Duodenal mucosa (tissue), 2 donors: ENCODE measurements at regions not wholly inside any gene's neighbourhood (a gene's known extent, or its start where the extent isn't known, plus 50 kb on each side); places are given as distances from the start of the nearest gene placed in this dataset.

ENCODE experiments used
- H3K27ac ChIP-seq: one replicate; pipeline ENCODE4 v1.7.0; 2013; ENCODE audit warnings: low read depth, low read length
- H3K27me3 ChIP-seq, 2 donors: one replicate each; pipeline ENCODE4 v1.7.0; 2013; ENCODE audit warnings: low read length in 2 of 2, control low read depth in 1 of 2; ENCODE audit not compliant: insufficient read depth in 2 of 2, control insufficient read depth in 1 of 2
- H3K36me3 ChIP-seq, 2 donors: one replicate each; pipeline ENCODE4 v1.7.0; 2013; ENCODE audit warnings: low read length in 2 of 2, control low read depth in 1 of 2; ENCODE audit not compliant: insufficient read depth in 2 of 2, control insufficient read depth in 1 of 2
- H3K4me1 ChIP-seq, 2 donors: one replicate each; pipeline ENCODE4 v1.7.0; 2013; ENCODE audit warnings: low read length in 2 of 2, control low read depth in 1 of 2; ENCODE audit not compliant: insufficient read depth in 2 of 2, control insufficient read depth in 1 of 2
- H3K4me3 ChIP-seq, 2 donors: one replicate each; pipeline ENCODE4 v1.7.0; 2013; ENCODE audit warnings: low read length in 2 of 2, low read depth in 1 of 2
- H3K9ac ChIP-seq, 2 donors: one replicate each; pipeline ENCODE4 v1.7.0; 2013; ENCODE audit warnings: low read length in 2 of 2, low read depth in 1 of 2
- H3K9me3 ChIP-seq, 2 donors: one replicate each; pipeline ENCODE4 v1.7.0; 2013; ENCODE audit warnings: low read length in 2 of 2, control low read depth in 1 of 2; ENCODE audit not compliant: control insufficient read depth in 1 of 2

DNA sequence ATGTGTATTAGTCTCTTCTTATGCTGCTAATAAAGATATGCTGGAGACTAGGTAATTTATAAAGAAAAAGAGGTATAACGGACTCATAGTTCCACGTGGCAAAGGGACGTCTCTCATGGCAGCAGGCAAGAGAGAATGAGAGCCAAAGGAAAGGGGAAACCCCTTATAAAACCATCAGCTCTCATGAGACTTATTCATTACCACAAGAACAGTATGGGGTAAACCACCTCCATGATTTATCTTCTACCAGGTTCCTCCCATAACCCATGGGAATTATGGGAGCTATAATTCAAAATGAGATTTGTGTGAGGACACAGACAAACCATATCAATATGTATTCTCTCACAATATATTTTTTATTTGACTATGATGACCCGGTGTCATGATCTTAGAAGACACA lies 109.1 kb downstream of the UTRN start:
- H3K4me1 ChIP-seq, result no peaks in the 10 kb centered on the region
- peaks cover 0 to 7% of the 10 kb centered on the region in 2 donors for H3K9me3 ChIP-seq

DNA sequence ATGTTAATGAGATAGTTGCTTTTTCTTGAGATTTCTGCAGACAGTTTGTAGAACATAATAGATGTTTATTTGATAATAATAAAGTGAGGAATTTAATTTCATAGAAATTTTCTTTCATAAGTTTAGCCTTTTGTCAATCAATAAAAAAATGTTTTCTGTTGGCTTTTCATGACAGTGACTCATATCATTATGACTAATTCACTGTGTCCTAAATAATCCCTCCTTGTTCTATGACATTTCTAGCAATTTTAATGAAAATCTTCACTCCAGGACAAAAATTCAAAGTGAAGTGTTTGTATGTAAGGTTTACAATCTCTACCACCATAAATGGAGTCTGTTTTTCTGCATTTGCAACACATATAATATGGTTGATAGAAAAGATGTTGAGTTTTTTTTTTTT lies 109.9 kb downstream of the UTRN start:
- H3K9me3 ChIP-seq, result peaks cover 0 to 7% of the 10 kb centered on the region in 2 donors
- H3K4me1 ChIP-seq, result no peaks in the 10 kb centered on the region
- H3K4me3 ChIP-seq, result no peak overlapping the region
- no peaks in the 10 kb centered on the region for H3K36me3 ChIP-seq
- no peaks in the 10 kb centered on the region for H3K27me3 ChIP-seq
- H3K27ac ChIP-seq, result no peak overlapping the region
- H3K9ac ChIP-seq, result no peak overlapping the region

More for the DNA sequence above, 109.1 kb downstream of the UTRN start:
- no peaks in the 10 kb centered on the region for H3K27me3 ChIP-seq
- no peak overlapping the region for H3K27ac ChIP-seq
- no peaks in the 10 kb centered on the region for H3K36me3 ChIP-seq
- H3K4me3 ChIP-seq, result no peak overlapping the region
- H3K9ac ChIP-seq, result no peak overlapping the region

DNA sequence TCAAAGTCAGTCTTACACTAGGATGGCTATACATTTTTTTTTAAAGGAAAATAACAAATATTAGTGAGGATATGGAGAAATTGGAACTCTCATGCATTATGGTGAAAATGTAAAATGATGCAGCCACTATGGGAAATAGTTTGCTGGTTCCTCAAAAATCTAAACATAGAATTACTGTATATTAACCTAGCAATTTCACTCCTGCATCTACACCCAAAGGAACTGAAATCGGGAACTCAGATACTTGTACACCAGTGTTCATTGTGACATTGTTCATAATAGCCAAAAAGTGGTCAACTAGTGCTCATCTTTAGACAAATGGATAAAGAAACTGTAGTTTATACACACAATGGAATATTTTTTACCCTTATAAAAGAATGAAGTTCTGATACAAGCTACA lies 110.7 kb downstream of the UTRN start:
- H3K4me3 ChIP-seq, result no peak overlapping the region
- H3K9me3 ChIP-seq, result peaks cover 0 to 7% of the 10 kb centered on the region in 2 donors
- no peak overlapping the region for H3K27ac ChIP-seq
- H3K36me3 ChIP-seq, result no peaks in the 10 kb centered on the region
- no peaks in the 10 kb centered on the region for H3K4me1 ChIP-seq
- H3K9ac ChIP-seq, result no peak overlapping the region
- no peaks in the 10 kb centered on the region for H3K27me3 ChIP-seq

DNA sequence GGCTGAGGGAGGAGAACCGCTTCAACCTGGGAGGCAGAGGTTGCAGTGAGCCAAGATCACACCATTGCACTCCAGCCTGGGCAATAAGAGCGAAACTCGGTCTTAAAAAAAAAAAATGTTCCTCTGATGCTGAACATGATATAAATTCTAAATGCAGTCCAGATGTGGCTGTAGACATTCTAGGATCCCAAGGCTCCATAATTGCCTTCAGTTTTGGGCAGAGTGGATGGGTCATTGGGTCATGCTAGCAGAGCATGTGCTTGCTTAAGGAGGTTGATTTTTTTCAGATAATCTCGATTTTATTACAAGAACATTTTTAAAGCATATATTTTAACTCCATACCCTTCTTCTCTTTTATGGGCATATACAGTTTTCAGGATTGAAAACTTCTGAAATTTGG lies 112.0 kb downstream of the UTRN start:
- Histone ChIP-seq H3K4me1 (peaks cover 0 to 4% of the 10 kb centered on the region in 2 donors), H3K27me3 (no peaks in the 10 kb centered on the region), H3K9ac (no peak overlapping the region)

DNA sequence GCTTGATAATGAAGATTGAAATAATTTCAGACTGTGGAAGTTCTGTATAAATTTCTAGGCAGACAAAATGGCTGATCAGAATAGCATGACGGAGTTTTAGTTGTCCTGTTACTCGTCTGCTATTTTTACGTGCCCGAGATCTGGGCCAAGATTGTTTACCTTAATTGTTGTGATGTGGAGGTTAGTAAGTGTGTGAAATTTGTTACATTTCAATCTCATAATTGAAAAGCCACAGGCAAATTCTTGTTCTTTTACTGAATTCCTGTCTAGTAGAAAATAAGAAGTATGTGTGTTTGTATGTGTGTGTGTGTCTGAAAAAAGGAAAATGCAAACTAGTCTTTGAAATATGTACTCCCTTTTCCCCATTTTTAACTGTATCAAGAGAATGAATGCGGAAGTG lies 115.2 kb downstream of the UTRN start:
- Histone ChIP-seq H3K9ac (no peak overlapping the region), H3K4me3 (no peak overlapping the region), H3K36me3 (no peaks in the 10 kb centered on the region), H3K4me1 (peaks cover 0 to 4% of the 10 kb centered on the region in 2 donors), H3K9me3 (peaks cover 0 to 7% of the 10 kb centered on the region in 2 donors), H3K27me3 (no peaks in the 10 kb centered on the region), H3K27ac (no peak overlapping the region)

More for the DNA sequence above, 112.0 kb downstream of the UTRN start:
- no peak overlapping the region for H3K4me3 ChIP-seq
- no peaks in the 10 kb centered on the region for H3K36me3 ChIP-seq
- no peak overlapping the region for H3K27ac ChIP-seq
- peaks cover 0 to 7% of the 10 kb centered on the region in 2 donors for H3K9me3 ChIP-seq

DNA sequence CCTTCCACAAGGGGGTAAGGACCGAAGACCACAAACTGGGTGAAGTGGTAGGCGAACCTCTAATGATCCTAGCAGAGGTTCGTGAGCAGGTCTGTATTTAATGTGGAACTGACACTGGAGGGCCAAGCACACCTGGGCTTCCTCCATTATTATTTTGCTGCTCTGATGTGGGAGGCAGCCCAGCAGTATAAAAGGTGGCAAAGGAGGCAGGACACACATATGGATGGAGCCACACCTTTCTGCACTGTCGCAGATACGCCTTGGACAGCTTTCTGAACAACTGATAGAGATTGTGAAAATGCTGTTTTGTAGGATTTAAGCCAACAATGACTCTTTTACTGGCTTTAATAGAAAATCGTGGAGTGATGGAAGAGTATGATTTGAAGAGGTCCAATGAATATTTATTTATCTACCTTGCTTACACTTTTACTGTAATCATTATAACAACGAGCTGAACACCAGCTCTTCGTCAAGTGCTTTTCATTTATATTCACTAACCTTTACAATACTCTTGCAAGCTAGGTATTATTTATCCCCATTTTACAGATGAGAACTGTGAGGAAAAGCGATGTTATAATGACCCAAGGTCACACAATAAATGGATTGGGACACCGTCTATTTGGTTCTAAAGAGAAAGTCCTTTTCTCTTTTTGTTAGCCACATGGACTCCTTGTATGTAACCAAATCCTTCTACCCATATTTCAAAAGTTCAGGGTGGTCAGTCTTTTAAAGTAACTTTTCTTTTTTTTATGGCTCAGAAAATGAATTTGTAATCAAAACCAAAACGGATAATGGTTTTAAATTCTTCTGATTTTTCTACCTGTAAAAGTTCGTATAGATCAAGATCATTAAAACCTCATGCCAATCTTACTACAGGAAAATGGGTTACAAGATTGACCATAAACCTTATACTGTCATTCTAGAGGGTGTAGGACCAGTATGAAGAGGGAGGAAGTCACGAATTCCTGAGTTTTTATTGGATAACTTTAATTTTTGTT lies 116.9 kb downstream of the UTRN start:
- no peaks in the 10 kb centered on the region for H3K36me3 ChIP-seq
- H3K9ac ChIP-seq, result no peak overlapping the region
- no peak overlapping the region for H3K4me3 ChIP-seq
- H3K9me3 ChIP-seq, result peaks cover 0 to 7% of the 10 kb centered on the region in 2 donors
- no peak overlapping the region for H3K27ac ChIP-seq
- H3K27me3 ChIP-seq, result no peaks in the 10 kb centered on the region
- H3K4me1 ChIP-seq, result peaks cover 0 to 4% of the 10 kb centered on the region in 2 donors

DNA sequence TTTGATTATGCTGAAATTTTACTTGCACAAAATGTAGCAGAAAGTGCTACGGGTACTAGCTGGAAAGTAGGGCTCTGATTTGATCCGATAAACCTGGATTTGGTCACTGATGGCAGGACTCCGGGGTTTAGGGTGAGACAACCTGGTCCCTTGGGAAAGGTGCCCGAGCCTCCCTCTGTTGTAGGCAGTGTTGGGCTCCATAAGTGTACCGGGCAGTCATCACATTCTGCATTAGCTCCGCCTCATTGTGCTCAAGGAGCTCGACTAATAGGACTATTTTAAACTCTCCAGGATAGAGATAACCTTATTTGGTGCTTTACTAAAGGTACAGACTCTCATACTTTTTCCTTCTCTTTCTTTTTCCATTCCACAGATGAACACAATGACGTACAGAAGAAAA lies 117.6 kb downstream of the UTRN start:
- Histone ChIP-seq H3K9ac (no peak overlapping the region), H3K36me3 (no peaks in the 10 kb centered on the region), H3K27me3 (no peaks in the 10 kb centered on the region), H3K27ac (no peak overlapping the region), H3K4me1 (peaks cover 0 to 4% of the 10 kb centered on the region in 2 donors), H3K4me3 (no peak overlapping the region), H3K9me3 (peaks cover 0 to 3% of the 10 kb centered on the region in 2 donors)

DNA sequence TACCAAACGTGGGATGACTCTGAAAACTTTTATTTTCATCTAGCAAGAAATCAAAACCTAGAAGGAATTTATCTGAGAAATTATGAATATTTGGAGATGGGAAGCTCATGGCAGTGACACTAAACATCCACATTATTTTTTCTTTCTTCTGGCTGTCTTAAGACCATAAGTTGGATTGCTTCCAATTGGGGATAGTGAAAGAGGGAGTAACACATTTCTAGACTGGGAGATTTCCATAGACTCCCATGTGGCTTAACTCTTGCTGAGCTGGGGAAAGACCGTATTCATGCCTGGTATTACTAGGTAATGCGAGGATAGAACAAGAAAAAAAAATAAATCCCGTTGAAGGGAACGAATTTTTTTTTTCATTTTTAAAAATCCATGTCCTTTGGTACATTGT lies 120.0 kb downstream of the UTRN start:
- Histone ChIP-seq H3K9ac (no peak overlapping the region), H3K4me3 (no peak overlapping the region)

DNA sequence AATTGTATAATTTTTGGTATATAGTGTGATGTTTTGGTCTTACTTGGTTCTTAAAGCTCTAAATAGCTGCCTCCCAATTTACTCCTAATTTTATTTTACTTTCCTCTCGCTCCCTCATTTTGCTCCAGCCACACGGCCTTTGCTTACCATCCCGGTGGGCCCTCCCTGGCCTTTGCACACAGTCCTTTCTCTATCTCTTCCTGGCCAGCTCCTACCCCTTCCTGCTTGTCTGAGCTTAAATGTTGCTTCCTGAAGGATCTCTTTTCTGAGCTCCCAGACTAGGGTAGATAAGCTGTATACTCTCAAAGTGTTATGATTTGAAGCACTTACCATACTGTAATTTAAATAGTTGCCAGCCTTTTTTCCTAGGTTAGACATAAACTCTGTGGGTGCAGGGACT lies 121.7 kb downstream of the UTRN start:
- H3K36me3 ChIP-seq, result no peaks in the 10 kb centered on the region
- no peak overlapping the region for H3K27ac ChIP-seq
- peaks cover 0 to 7% of the 10 kb centered on the region in 2 donors for H3K4me1 ChIP-seq
- no peaks in the 10 kb centered on the region for H3K9me3 ChIP-seq
- no peak overlapping the region for H3K9ac ChIP-seq
- no peaks in the 10 kb centered on the region for H3K27me3 ChIP-seq
- H3K4me3 ChIP-seq, result no peak overlapping the region

More for the DNA sequence above, 120.0 kb downstream of the UTRN start:
- Histone ChIP-seq H3K9me3 (no peaks in the 10 kb centered on the region), H3K4me1 (peaks cover 0 to 11% of the 10 kb centered on the region in 2 donors), H3K27me3 (no peaks in the 10 kb centered on the region), H3K36me3 (no peaks in the 10 kb centered on the region), H3K27ac (no peak overlapping the region)

DNA sequence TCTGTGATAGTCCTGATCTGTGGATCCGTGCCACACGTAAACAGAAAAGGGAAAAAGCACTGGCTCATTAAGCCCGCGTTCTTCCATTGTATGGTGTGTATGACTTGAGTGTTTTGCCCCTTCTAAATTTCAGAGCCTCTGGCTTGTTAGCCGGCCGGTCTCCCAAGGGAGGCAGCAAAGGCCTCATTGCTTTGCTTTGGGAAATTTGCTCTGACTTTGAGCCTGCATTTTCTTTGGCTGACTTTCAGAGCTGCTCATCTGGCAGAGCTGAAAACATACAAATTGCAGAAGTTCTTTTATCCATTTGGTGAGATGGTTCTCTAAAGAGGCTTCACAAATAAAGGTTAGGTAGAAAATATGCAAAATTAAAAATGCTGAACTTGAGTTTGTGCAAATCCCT lies 123.0 kb downstream of the UTRN start:
- H3K27ac ChIP-seq, result no peak overlapping the region
- H3K36me3 ChIP-seq, result no peaks in the 10 kb centered on the region
- no peak overlapping the region for H3K4me3 ChIP-seq
- no peak overlapping the region for H3K9ac ChIP-seq
- peaks cover 0 to 7% of the 10 kb centered on the region in 2 donors for H3K4me1 ChIP-seq
- no peaks in the 10 kb centered on the region for H3K9me3 ChIP-seq
- H3K27me3 ChIP-seq, result no peaks in the 10 kb centered on the region
